ENCODE measurements at regions not wholly inside any gene's neighbourhood (a gene's known extent, or its start where the extent isn't known, plus 50 kb on each side); places are given as distances from the start of the nearest gene placed in this dataset.
A peak's percentile ranks its signal among the peaks of the same experiment; 100 is the strongest.

DNA sequence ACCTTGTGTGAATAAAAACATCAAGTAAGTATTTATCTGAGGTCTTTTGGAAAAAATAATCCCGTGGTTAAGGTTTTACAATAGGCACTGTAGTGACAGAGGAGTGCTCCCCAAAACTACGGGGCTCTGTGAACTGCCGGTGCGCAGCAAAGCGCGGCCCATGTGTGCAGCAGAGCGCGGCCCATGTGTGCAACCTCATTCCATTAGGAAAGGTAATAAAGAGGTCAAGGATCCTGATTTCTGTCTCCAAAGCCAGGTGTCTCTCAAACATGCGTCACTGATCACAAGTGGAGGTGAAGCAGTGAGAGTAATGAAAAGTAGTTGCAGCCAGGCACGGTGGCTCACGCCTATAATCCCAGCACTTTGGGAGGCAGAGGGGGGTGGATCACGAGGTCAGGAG, 58.7 kb downstream of the MRPL57 start:
- no peak overlapping the region for H3K4me3 ChIP-seq (ENCODE audit: insufficient read depth, low read length)
- no peak overlapping the region for H3K4me2 ChIP-seq (ENCODE audit: insufficient read depth, low read length)
- H3K27ac ChIP-seq (ENCODE audit: low read depth, low read length), result no peak overlapping the region
- TF ChIP-seq, protein P1, sequence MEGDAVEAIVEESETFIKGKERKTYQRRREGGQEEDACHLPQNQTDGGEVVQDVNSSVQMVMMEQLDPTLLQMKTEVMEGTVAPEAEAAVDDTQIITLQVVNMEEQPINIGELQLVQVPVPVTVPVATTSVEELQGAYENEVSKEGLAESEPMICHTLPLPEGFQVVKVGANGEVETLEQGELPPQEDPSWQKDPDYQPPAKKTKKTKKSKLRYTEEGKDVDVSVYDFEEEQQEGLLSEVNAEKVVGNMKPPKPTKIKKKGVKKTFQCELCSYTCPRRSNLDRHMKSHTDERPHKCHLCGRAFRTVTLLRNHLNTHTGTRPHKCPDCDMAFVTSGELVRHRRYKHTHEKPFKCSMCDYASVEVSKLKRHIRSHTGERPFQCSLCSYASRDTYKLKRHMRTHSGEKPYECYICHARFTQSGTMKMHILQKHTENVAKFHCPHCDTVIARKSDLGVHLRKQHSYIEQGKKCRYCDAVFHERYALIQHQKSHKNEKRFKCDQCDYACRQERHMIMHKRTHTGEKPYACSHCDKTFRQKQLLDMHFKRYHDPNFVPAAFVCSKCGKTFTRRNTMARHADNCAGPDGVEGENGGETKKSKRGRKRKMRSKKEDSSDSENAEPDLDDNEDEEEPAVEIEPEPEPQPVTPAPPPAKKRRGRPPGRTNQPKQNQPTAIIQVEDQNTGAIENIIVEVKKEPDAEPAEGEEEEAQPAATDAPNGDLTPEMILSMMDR (IDR thresholded peaks at IDR 0.05; ENCODE audit: extremely low read depth, low read depth, low read length), result no peak
- DNase-seq (ENCODE audit: insufficient read length, low spot score, missing footprints), result no peak
- no peaks in the 10 kb centered on the region for H3K9me3 ChIP-seq (ENCODE audit: low read depth, low read length)
- H3K79me2 ChIP-seq (ENCODE audit: insufficient read depth, low read length), result no peaks in the 10 kb centered on the region
- H3K27me3 ChIP-seq (ENCODE audit: insufficient read depth, low read length), result no peaks in the 10 kb centered on the region
- no peaks in the 10 kb centered on the region for H4K20me1 ChIP-seq (ENCODE audit: insufficient read depth, low read length)
- H3K4me1 ChIP-seq (ENCODE audit: insufficient read depth, low read length), result peaks cover 7% of the 10 kb centered on the region
- no peaks in the 10 kb centered on the region for H3K36me3 ChIP-seq (ENCODE audit: insufficient read depth, low read length)
- H2AFZ ChIP-seq (ENCODE audit: low read length), result no peak overlapping the region

DNA sequence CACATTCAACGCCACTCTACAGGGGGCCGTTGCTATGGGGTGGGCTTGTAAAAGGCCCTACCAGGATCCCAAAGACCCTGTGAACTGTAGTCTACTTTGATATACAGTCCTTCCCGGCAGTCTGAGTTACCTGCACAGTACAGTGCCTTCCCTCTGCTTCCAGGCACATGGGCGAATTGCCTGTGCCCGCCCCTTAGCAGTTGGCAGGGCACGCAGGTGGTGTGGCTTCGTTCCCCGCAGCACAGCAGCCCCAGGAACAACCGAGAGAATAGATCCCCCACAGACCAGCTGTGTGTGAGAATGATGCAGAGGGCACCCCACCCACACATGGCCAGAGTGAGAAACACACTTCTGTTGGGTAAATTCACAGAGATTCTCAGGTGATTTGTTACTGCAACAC, 60.6 kb downstream of the MRPL57 start:
- TF ChIP-seq, protein P1 (IDR thresholded peaks at IDR 0.05; ENCODE audit: extremely low read depth, low read depth, low read length), result no peak
- Histone ChIP-seq H3K4me1 (ENCODE audit: insufficient read depth, low read length) (peaks cover 5% of the 10 kb centered on the region), H3K27me3 (ENCODE audit: insufficient read depth, low read length) (no peaks in the 10 kb centered on the region), H2AFZ (ENCODE audit: low read length) (no peak overlapping the region), H4K20me1 (ENCODE audit: insufficient read depth, low read length) (no peaks in the 10 kb centered on the region), H3K27ac (ENCODE audit: low read depth, low read length) (no peak overlapping the region), H3K4me3 (ENCODE audit: insufficient read depth, low read length) (no peak overlapping the region), H3K36me3 (ENCODE audit: insufficient read depth, low read length) (no peaks in the 10 kb centered on the region), H3K4me2 (ENCODE audit: insufficient read depth, low read length) (no peak overlapping the region), H3K79me2 (ENCODE audit: insufficient read depth, low read length) (no peaks in the 10 kb centered on the region), H3K9me3 (ENCODE audit: low read depth, low read length) (no peaks in the 10 kb centered on the region)
- DNase-seq (ENCODE audit: insufficient read length, low spot score, missing footprints), result no peak

DNA sequence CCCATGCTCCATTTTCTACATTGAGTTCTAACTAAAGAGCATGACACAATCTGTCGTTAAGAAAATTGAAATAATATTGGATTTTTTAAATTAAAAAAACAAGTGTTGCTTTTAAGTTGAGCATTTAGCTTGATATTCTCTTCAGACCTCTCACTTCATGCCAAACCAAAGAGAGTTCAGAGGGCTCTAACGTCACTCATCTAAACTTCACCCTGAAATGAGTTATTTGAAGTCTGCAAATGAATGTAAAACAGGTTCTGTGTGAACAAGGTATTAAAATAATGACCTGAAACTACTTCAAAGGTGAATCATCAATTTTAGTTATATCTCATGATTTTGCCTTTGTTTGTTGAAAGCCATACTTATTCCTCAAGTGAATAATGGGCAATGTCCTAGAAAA, 61.8 kb downstream of the MRPL57 start:
- H3K4me2 ChIP-seq (ENCODE audit: insufficient read depth, low read length), result no peak overlapping the region
- no peak for DNase-seq (ENCODE audit: insufficient read length, low spot score, missing footprints)
- H3K9me3 ChIP-seq (ENCODE audit: low read depth, low read length), result no peaks in the 10 kb centered on the region
- H3K79me2 ChIP-seq (ENCODE audit: insufficient read depth, low read length), result no peaks in the 10 kb centered on the region
- H2AFZ ChIP-seq (ENCODE audit: low read length), result no peak overlapping the region
- H3K27ac ChIP-seq (ENCODE audit: low read depth, low read length), result no peak overlapping the region
- TF ChIP-seq, protein P1 (IDR thresholded peaks at IDR 0.05; ENCODE audit: extremely low read depth, low read depth, low read length), result no peak
- no peak overlapping the region for H3K4me3 ChIP-seq (ENCODE audit: insufficient read depth, low read length)
- H3K4me1 ChIP-seq (ENCODE audit: insufficient read depth, low read length), result peaks cover 2% of the 10 kb centered on the region
- H4K20me1 ChIP-seq (ENCODE audit: insufficient read depth, low read length), result no peaks in the 10 kb centered on the region
- H3K27me3 ChIP-seq (ENCODE audit: insufficient read depth, low read length), result no peaks in the 10 kb centered on the region
- H3K36me3 ChIP-seq (ENCODE audit: insufficient read depth, low read length), result no peaks in the 10 kb centered on the region

DNA sequence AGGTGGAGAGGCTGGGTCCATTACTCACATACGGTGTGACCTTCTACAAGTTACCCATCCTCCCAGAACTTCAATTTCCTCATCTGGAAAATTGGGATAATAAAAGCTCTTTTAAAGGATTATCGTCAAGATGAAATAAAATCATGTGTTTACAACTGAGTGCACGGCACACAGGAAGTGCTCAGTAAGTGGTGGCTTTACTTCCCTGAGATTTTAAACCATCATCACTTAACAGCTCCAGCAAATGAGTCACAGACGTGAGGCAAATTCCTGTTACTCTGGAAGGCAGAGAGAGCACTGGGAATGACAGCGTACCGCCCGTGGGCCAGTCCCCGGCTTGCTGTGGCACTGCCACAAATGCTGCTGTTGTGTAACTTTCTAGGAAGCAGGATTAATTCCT, 64.1 kb downstream of the MRPL57 start:
- Histone ChIP-seq H3K9me3 (ENCODE audit: low read depth, low read length) (no peaks in the 10 kb centered on the region), H3K79me2 (ENCODE audit: insufficient read depth, low read length) (no peaks in the 10 kb centered on the region), H2AFZ (ENCODE audit: low read length) (peak overlapping the region; percentile 75), H3K36me3 (ENCODE audit: insufficient read depth, low read length) (no peaks in the 10 kb centered on the region), H3K4me2 (ENCODE audit: insufficient read depth, low read length) (peak overlapping the region; percentile 57), H3K4me3 (ENCODE audit: insufficient read depth, low read length) (peak overlapping the region; percentile 12), H3K27ac (ENCODE audit: low read depth, low read length) (peak overlapping the region; percentile 3), H3K27me3 (ENCODE audit: insufficient read depth, low read length) (no peaks in the 10 kb centered on the region), H4K20me1 (ENCODE audit: insufficient read depth, low read length) (no peaks in the 10 kb centered on the region), H3K4me1 (ENCODE audit: insufficient read depth, low read length) (no peaks in the 10 kb centered on the region)
- TF ChIP-seq, protein P1 (IDR thresholded peaks at IDR 0.05; ENCODE audit: extremely low read depth, low read depth, low read length), result no peak
- DNase-seq (ENCODE audit: insufficient read length, low spot score, missing footprints), result no peak
